Neuronal stem cell (in vitro differentiated cells): ENCODE measurements at regions not wholly inside any gene's neighbourhood (a gene's known extent, or its start where the extent isn't known, plus 50 kb on each side); places are given as distances from the start of the nearest gene placed in this dataset.

ENCODE experiments used
- DNase-seq: peaks from one replicate; pipeline ENCODE4 v3.0.0-alpha.2; 2013; ENCODE audit warnings: low spot score
- H2AFZ ChIP-seq: one replicate; pipeline ENCODE4 v1.6.1; 2013; ENCODE audit warnings: mild to moderate bottlenecking, low read length, inconsistent platforms
- H2AK5ac ChIP-seq: 2 replicates; pipeline ENCODE4 v1.6.1; 2013; ENCODE audit warnings: low read depth, mild to moderate bottlenecking, inconsistent platforms, low read length, moderate library complexity, mixed read lengths
- H2BK120ac ChIP-seq: 2 replicates; pipeline ENCODE4 v1.6.1; 2013; ENCODE audit warnings: low read depth, mild to moderate bottlenecking, inconsistent platforms, low read length, moderate library complexity, mixed read lengths
- H2BK12ac ChIP-seq: one replicate; pipeline ENCODE4 v1.6.1; 2013; ENCODE audit warnings: low read length, inconsistent platforms
- H2BK15ac ChIP-seq: 2 replicates; pipeline ENCODE4 v1.6.1; 2013; ENCODE audit warnings: mild to moderate bottlenecking, low read length, inconsistent platforms, mixed read lengths
- H2BK5ac ChIP-seq: one replicate; pipeline ENCODE4 v1.6.1; 2013; ENCODE audit warnings: inconsistent platforms, mild to moderate bottlenecking, low read length, moderate library complexity
- H3K14ac ChIP-seq: one replicate; pipeline ENCODE4 v1.6.1; 2013; ENCODE audit warnings: low read length, inconsistent platforms
- H3K18ac ChIP-seq: 2 replicates; pipeline ENCODE4 v1.6.1; 2013; ENCODE audit warnings: low read length, inconsistent platforms
- H3K23ac ChIP-seq: 2 replicates; pipeline ENCODE4 v1.6.1; 2013; ENCODE audit warnings: low read depth, mild to moderate bottlenecking, mixed read lengths, low read length, inconsistent platforms; ENCODE audit not compliant: poor library complexity
- H3K27ac ChIP-seq: replicated peaks from 3 replicates; pipeline ENCODE4 v1.5.1; 2013; ENCODE audit warnings: low read length, inconsistent platforms
- H3K27me3 ChIP-seq, 3 experiments: 2 replicates each; pipeline ENCODE4 v1.6.1; 2013; ENCODE audit warnings: low read length in 3 of 3, mild to moderate bottlenecking in 2 of 3, inconsistent platforms in 1 of 3, low read depth in 1 of 3, mixed read lengths in 1 of 3, moderate library complexity in 1 of 3; ENCODE audit not compliant: control insufficient read depth in 3 of 3, insufficient read depth in 3 of 3
- H3K36me3 ChIP-seq, 2 donors: replicated peaks in 1 of 2; 2 replicates each; pipeline ENCODE4 v1.6.1; 2013; ENCODE audit warnings: low read length in 2 of 2; ENCODE audit not compliant: control insufficient read depth in 2 of 2, insufficient read depth in 2 of 2
- H3K4ac ChIP-seq: 2 replicates; pipeline ENCODE4 v1.6.1; 2013; ENCODE audit warnings: inconsistent platforms, mild to moderate bottlenecking, low read length, moderate library complexity
- H3K4me1 ChIP-seq, 2 donors: 1 replicate in 1 of 2; 2 replicates in 1 of 2; pipeline ENCODE4 v1.6.1; 2013; ENCODE audit warnings: low read length in 2 of 2, low read depth in 1 of 2; ENCODE audit not compliant: control insufficient read depth in 2 of 2, insufficient read depth in 1 of 2
- H3K4me2 ChIP-seq: one replicate; pipeline ENCODE4 v1.6.1; 2013; ENCODE audit warnings: mild to moderate bottlenecking, low read length, inconsistent platforms; ENCODE audit not compliant: insufficient read depth, poor library complexity, severe bottlenecking
- H3K4me3 ChIP-seq, 2 donors: 2 replicates each; pipeline ENCODE4 v1.5.1; 2013; ENCODE audit warnings: low read length in 2 of 2, mild to moderate bottlenecking in 2 of 2, inconsistent platforms in 1 of 2, moderate library complexity in 1 of 2
- H3K79me1 ChIP-seq: one replicate; pipeline ENCODE4 v1.6.1; 2013; ENCODE audit warnings: low read depth, mild to moderate bottlenecking, inconsistent platforms, low read length, moderate library complexity
- H3K9ac ChIP-seq: one replicate; pipeline ENCODE4 v1.6.1; 2013; ENCODE audit warnings: mild to moderate bottlenecking, low read depth, low read length, inconsistent platforms; ENCODE audit not compliant: poor library complexity
- H3K9me3 ChIP-seq, 2 donors: replicated peaks in 1 of 2; 2 replicates each; pipeline versions ENCODE3 to v1.6.1; 2013; ENCODE audit warnings: low read length in 2 of 2, mild to moderate bottlenecking in 2 of 2, inconsistent platforms in 1 of 2, low read depth in 1 of 2, mixed read lengths in 1 of 2, moderate library complexity in 1 of 2; ENCODE audit not compliant: control insufficient read depth in 2 of 2, insufficient read depth in 1 of 2
- H4K8ac ChIP-seq: one replicate; pipeline ENCODE4 v1.6.1; 2013; ENCODE audit warnings: low read depth, mild to moderate bottlenecking, inconsistent platforms, low read length, moderate library complexity
- H4K91ac ChIP-seq: one replicate; pipeline ENCODE4 v1.6.1; 2013; ENCODE audit warnings: low read length, low read depth, mild to moderate bottlenecking, inconsistent platforms; ENCODE audit not compliant: poor library complexity
- WGBS, 2 donors: extraction: QIAGEN DNeasy Blood & Tissue Kit; methylation state at CpG; one replicate each; pipeline ENCODE4 v1.1.7; 2013; ENCODE audit warnings: missing lambda C conversion rate in 2 of 2, mixed read lengths in 1 of 2; ENCODE audit not compliant: insufficient read length in 2 of 2, insufficient replicate concordance in 1 of 2; ENCODE audit errors: extremely low coverage in 2 of 2; 5-methylcytosine and 5-hydroxymethylcytosine counted together

DNA sequence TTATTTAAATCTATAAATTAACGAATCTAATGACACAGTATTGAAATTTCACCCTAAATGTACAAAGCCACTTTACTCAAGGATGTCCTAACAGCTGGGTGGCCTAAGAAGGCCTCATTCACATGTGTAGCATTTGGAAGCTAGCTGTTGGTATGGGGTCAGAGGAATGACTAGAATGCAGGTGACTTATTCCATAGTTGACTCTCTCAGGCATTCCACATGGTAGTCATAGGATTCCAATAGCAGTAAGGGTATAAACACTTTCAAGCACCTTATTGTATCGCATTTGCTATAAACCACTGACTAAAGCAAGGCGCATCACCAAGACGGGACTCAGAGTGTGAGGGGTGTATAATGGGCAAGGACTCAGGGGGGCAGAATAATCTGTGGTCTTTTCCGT lies 294.8 kb upstream of the EPHA3 start:
- Histone ChIP-seq H2BK12ac (no peak overlapping the region), H3K9ac (no peak overlapping the region), H3K27me3 (no peaks in the 10 kb centered on the region), H4K91ac (no peak overlapping the region), H3K36me3 (no peaks in the 10 kb centered on the region), H3K4ac (no peak overlapping the region), H3K4me2 (no peak overlapping the region), H4K8ac (no peak overlapping the region), H3K27ac (no peak overlapping the region), H2AK5ac (no peak overlapping the region), H3K79me1 (no peaks in the 10 kb centered on the region), H2AFZ (no peak overlapping the region), H3K9me3 (no peaks in the 10 kb centered on the region), H3K18ac (no peak overlapping the region), H3K4me3 (no peak overlapping the region), H3K4me1 (no peaks in the 10 kb centered on the region), H3K14ac (no peak overlapping the region), H2BK15ac (no peak overlapping the region), H3K23ac (no peak overlapping the region), H2BK5ac (no peak overlapping the region), H2BK120ac (no peak overlapping the region)
- no peak for DNase-seq
- 100% methylated on average over 1 of the region's 5 CpGs; no CpG with 5 or more reads in 1 of the 2 donors for WGBS, 2 donors

GRCh38 chr3:88816445-88816844 lies 291.0 kb upstream of the EPHA3 start:
- H3K4me3 ChIP-seq = no peak overlapping the region
- no peaks in the 10 kb centered on the region for H3K9me3 ChIP-seq
- no peak overlapping the region for H3K14ac ChIP-seq
- no peak overlapping the region for H2BK5ac ChIP-seq
- no CpG with 5 or more reads among the region's 4 CpGs for WGBS, 2 donors
- no peaks in the 10 kb centered on the region for H3K79me1 ChIP-seq
- no peak overlapping the region for H3K4me2 ChIP-seq
- no peak overlapping the region for H3K4ac ChIP-seq
- H3K36me3 ChIP-seq = no peaks in the 10 kb centered on the region
- no peak overlapping the region for H3K9ac ChIP-seq
- H3K23ac ChIP-seq = no peak overlapping the region
- no peak overlapping the region for H2AK5ac ChIP-seq
- no peak overlapping the region for H4K8ac ChIP-seq
- H3K27me3 ChIP-seq = no peaks in the 10 kb centered on the region
- H3K18ac ChIP-seq = no peak overlapping the region
- no peak overlapping the region for H2BK120ac ChIP-seq
- H2BK12ac ChIP-seq = no peak overlapping the region
- H4K91ac ChIP-seq = no peak overlapping the region
- no peak overlapping the region for H2BK15ac ChIP-seq
- no peaks in the 10 kb centered on the region for H3K4me1 ChIP-seq
- no peak overlapping the region for H2AFZ ChIP-seq
- no peak overlapping the region for H3K27ac ChIP-seq
- DNase-seq = no peak

- Histone ChIP-seq H3K4me3 (no peak overlapping the region), H2BK120ac (no peak overlapping the region), H3K9me3 (no peaks in the 10 kb centered on the region), H3K27me3 (no peaks in the 10 kb centered on the region), H3K27ac (no peak overlapping the region), H3K23ac (no peak overlapping the region), H3K36me3 (no peaks in the 10 kb centered on the region), H3K4me2 (no peak overlapping the region), H3K9ac (no peak overlapping the region), H2BK5ac (no peak overlapping the region), H4K8ac (no peak overlapping the region), H3K14ac (no peak overlapping the region), H4K91ac (no peak overlapping the region), H2BK12ac (no peak overlapping the region), H2AFZ (no peak overlapping the region), H2AK5ac (no peak overlapping the region), H3K79me1 (no peaks in the 10 kb centered on the region), H3K4ac (no peak overlapping the region), H3K18ac (peak overlapping the region; percentile 56), H2BK15ac (no peak overlapping the region), H3K4me1 (no peaks in the 10 kb centered on the region)
- WGBS, 2 donors = no CpG with 5 or more reads among the region's 5 CpGs
- no peak for DNase-seq
Observed at GRCh38 chr3:88824666-88825564, 282.5 kb upstream of the EPHA3 start.

DNA sequence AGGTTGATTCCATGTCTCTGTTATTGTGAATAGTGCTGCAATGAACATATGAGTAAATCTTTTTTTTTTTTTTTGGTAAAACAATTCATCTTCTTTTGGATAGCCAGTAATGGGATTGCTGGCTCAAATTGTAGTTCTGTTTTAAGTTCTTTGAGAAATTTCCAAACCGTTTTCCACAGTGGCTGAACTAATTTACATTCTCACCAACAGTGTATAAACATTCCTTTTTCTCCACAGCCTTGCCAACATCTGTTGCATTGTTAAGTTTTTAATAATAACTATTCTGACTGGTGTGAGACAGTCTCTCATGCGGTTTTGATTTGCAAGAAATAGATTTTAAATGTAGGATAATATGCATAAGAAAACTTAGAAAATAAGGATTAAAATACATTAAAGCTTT lies 279.0 kb upstream of the EPHA3 start:
- no peak overlapping the region for H4K91ac ChIP-seq
- no peak overlapping the region for H3K23ac ChIP-seq
- WGBS, 2 donors = no CpG with 5 or more reads among the region's 2 CpGs
- H3K4me3 ChIP-seq = no peak overlapping the region
- no peaks in the 10 kb centered on the region for H3K79me1 ChIP-seq
- H3K9me3 ChIP-seq = no peaks in the 10 kb centered on the region
- H2BK5ac ChIP-seq = no peak overlapping the region
- H2AFZ ChIP-seq = no peak overlapping the region
- H2BK120ac ChIP-seq = no peak overlapping the region
- DNase-seq = no peak
- no peaks in the 10 kb centered on the region for H3K36me3 ChIP-seq
- H3K4me1 ChIP-seq = no peaks in the 10 kb centered on the region
- H2BK12ac ChIP-seq = no peak overlapping the region
- H3K4me2 ChIP-seq = no peak overlapping the region
- H3K9ac ChIP-seq = no peak overlapping the region
- H3K27me3 ChIP-seq = no peaks in the 10 kb centered on the region
- H2AK5ac ChIP-seq = no peak overlapping the region
- no peak overlapping the region for H3K18ac ChIP-seq
- H3K27ac ChIP-seq = no peak overlapping the region
- H2BK15ac ChIP-seq = no peak overlapping the region
- no peak overlapping the region for H3K4ac ChIP-seq
- no peak overlapping the region for H4K8ac ChIP-seq
- H3K14ac ChIP-seq = no peak overlapping the region
